ENCODE measurements at regions not wholly inside any gene's neighbourhood (a gene's known extent, or its start where the extent isn't known, plus 50 kb on each side); places are given as distances from the start of the nearest gene placed in this dataset.

- no peak overlapping the region for H3K27ac ChIP-seq (ENCODE audit: low read length)
- no peaks in the 10 kb centered on the region for H3K36me3 ChIP-seq (ENCODE audit: control insufficient read depth in 1 of 2, insufficient read depth in 2 of 2, low read length in 2 of 2)
- H3K9me3 ChIP-seq (ENCODE audit: control insufficient read depth in 1 of 2, low read length in 2 of 2), result no peaks in the 10 kb centered on the region
- no peaks in the 10 kb centered on the region for H3K4me1 ChIP-seq (ENCODE audit: control insufficient read depth in 1 of 2, insufficient read depth in 2 of 2, low read length in 2 of 2)
- no peak overlapping the region for H3K4me3 ChIP-seq (ENCODE audit: low read depth in 1 of 2, low read length in 2 of 2)
- no peaks in the 10 kb centered on the region for H3K27me3 ChIP-seq (ENCODE audit: low read depth, low read length)
Observed at GRCh38 chr2:60303680-60304079, 249.8 kb downstream of the BCL11A start.

- H3K9me3 ChIP-seq (ENCODE audit: control insufficient read depth in 1 of 2, low read length in 2 of 2), result no peaks in the 10 kb centered on the region
- no peaks in the 10 kb centered on the region for H3K36me3 ChIP-seq (ENCODE audit: control insufficient read depth in 1 of 2, insufficient read depth in 2 of 2, low read length in 2 of 2)
- H3K4me1 ChIP-seq (ENCODE audit: control insufficient read depth in 1 of 2, insufficient read depth in 2 of 2, low read length in 2 of 2), result no peaks in the 10 kb centered on the region
- H3K27ac ChIP-seq (ENCODE audit: low read length), result no peak overlapping the region
- no peak overlapping the region for H3K4me3 ChIP-seq (ENCODE audit: low read depth in 1 of 2, low read length in 2 of 2)
- no peaks in the 10 kb centered on the region for H3K27me3 ChIP-seq (ENCODE audit: low read depth, low read length)
Observed at GRCh38 chr2:60302377-60303126, 250.9 kb downstream of the BCL11A start.

- H3K4me1 ChIP-seq (ENCODE audit: control insufficient read depth in 1 of 2, insufficient read depth in 2 of 2, low read length in 2 of 2), result no peaks in the 10 kb centered on the region
- no peak overlapping the region for H3K27ac ChIP-seq (ENCODE audit: low read length)
- H3K27me3 ChIP-seq (ENCODE audit: low read depth, low read length), result no peaks in the 10 kb centered on the region
- H3K4me3 ChIP-seq (ENCODE audit: low read depth in 1 of 2, low read length in 2 of 2), result no peak overlapping the region
- H3K36me3 ChIP-seq (ENCODE audit: control insufficient read depth in 1 of 2, insufficient read depth in 2 of 2, low read length in 2 of 2), result no peaks in the 10 kb centered on the region
- no peaks in the 10 kb centered on the region for H3K9me3 ChIP-seq (ENCODE audit: control insufficient read depth in 1 of 2, low read length in 2 of 2)
Observed at GRCh38 chr2:60301726-60302125, 251.7 kb downstream of the BCL11A start.

- Histone ChIP-seq H3K4me1 (ENCODE audit: control insufficient read depth in 1 of 2, insufficient read depth in 2 of 2, low read length in 2 of 2) (no peaks in the 10 kb centered on the region), H3K27me3 (ENCODE audit: low read depth, low read length) (no peaks in the 10 kb centered on the region), H3K9me3 (ENCODE audit: control insufficient read depth in 1 of 2, low read length in 2 of 2) (no peaks in the 10 kb centered on the region), H3K27ac (ENCODE audit: low read length) (no peak overlapping the region), H3K4me3 (ENCODE audit: low read depth in 1 of 2, low read length in 2 of 2) (no peak overlapping the region), H3K36me3 (ENCODE audit: control insufficient read depth in 1 of 2, insufficient read depth in 2 of 2, low read length in 2 of 2) (no peaks in the 10 kb centered on the region)
Observed at GRCh38 chr2:60299179-60299578, 254.3 kb downstream of the BCL11A start.

- H3K27ac ChIP-seq (ENCODE audit: low read length), result no peak overlapping the region
- H3K4me1 ChIP-seq (ENCODE audit: control insufficient read depth in 1 of 2, insufficient read depth in 2 of 2, low read length in 2 of 2), result no peaks in the 10 kb centered on the region
- H3K4me3 ChIP-seq (ENCODE audit: low read depth in 1 of 2, low read length in 2 of 2), result no peak overlapping the region
Observed at GRCh38 chr2:60298006-60298696, 255.3 kb downstream of the BCL11A start.

GRCh38 chr2:60297296-60298005 is 256.0 kb downstream of the BCL11A start:
- Histone ChIP-seq H3K27me3 (ENCODE audit: low read depth, low read length) (no peaks in the 10 kb centered on the region), H3K4me3 (ENCODE audit: low read depth in 1 of 2, low read length in 2 of 2) (no peak overlapping the region), H3K4me1 (ENCODE audit: control insufficient read depth in 1 of 2, insufficient read depth in 2 of 2, low read length in 2 of 2) (no peaks in the 10 kb centered on the region), H3K27ac (ENCODE audit: low read length) (no peak overlapping the region), H3K9me3 (ENCODE audit: control insufficient read depth in 1 of 2, low read length in 2 of 2) (no peaks in the 10 kb centered on the region), H3K36me3 (ENCODE audit: control insufficient read depth in 1 of 2, insufficient read depth in 2 of 2, low read length in 2 of 2) (no peaks in the 10 kb centered on the region)

More at GRCh38 chr2:60298006-60298696, 255.3 kb downstream of the BCL11A start:
- Histone ChIP-seq H3K27me3 (ENCODE audit: low read depth, low read length) (no peaks in the 10 kb centered on the region), H3K36me3 (ENCODE audit: control insufficient read depth in 1 of 2, insufficient read depth in 2 of 2, low read length in 2 of 2) (no peaks in the 10 kb centered on the region), H3K9me3 (ENCODE audit: control insufficient read depth in 1 of 2, low read length in 2 of 2) (no peaks in the 10 kb centered on the region)

- Histone ChIP-seq H3K4me1 (ENCODE audit: control insufficient read depth in 1 of 2, insufficient read depth in 2 of 2, low read length in 2 of 2) (no peaks in the 10 kb centered on the region), H3K36me3 (ENCODE audit: control insufficient read depth in 1 of 2, insufficient read depth in 2 of 2, low read length in 2 of 2) (no peaks in the 10 kb centered on the region), H3K27ac (ENCODE audit: low read length) (no peak overlapping the region), H3K4me3 (ENCODE audit: low read depth in 1 of 2, low read length in 2 of 2) (no peak overlapping the region), H3K27me3 (ENCODE audit: low read depth, low read length) (no peaks in the 10 kb centered on the region), H3K9me3 (ENCODE audit: control insufficient read depth in 1 of 2, low read length in 2 of 2) (no peaks in the 10 kb centered on the region)
Observed at GRCh38 chr2:60296219-60296955, 257.1 kb downstream of the BCL11A start.

GRCh38 chr2:60295636-60295962 is 257.9 kb downstream of the BCL11A start:
- Histone ChIP-seq H3K4me3 (ENCODE audit: low read depth in 1 of 2, low read length in 2 of 2) (no peak overlapping the region), H3K27me3 (ENCODE audit: low read depth, low read length) (no peaks in the 10 kb centered on the region), H3K4me1 (ENCODE audit: control insufficient read depth in 1 of 2, insufficient read depth in 2 of 2, low read length in 2 of 2) (no peaks in the 10 kb centered on the region), H3K9me3 (ENCODE audit: control insufficient read depth in 1 of 2, low read length in 2 of 2) (no peaks in the 10 kb centered on the region), H3K36me3 (ENCODE audit: control insufficient read depth in 1 of 2, insufficient read depth in 2 of 2, low read length in 2 of 2) (no peaks in the 10 kb centered on the region), H3K27ac (ENCODE audit: low read length) (no peak overlapping the region)

GRCh38 chr2:60294901-60295635 is 258.4 kb downstream of the BCL11A start:
- H3K27ac ChIP-seq (ENCODE audit: low read length), result no peak overlapping the region
- no peaks in the 10 kb centered on the region for H3K9me3 ChIP-seq (ENCODE audit: control insufficient read depth in 1 of 2, low read length in 2 of 2)
- H3K4me1 ChIP-seq (ENCODE audit: control insufficient read depth in 1 of 2, insufficient read depth in 2 of 2, low read length in 2 of 2), result no peaks in the 10 kb centered on the region
- H3K4me3 ChIP-seq (ENCODE audit: low read depth in 1 of 2, low read length in 2 of 2), result no peak overlapping the region
- no peaks in the 10 kb centered on the region for H3K36me3 ChIP-seq (ENCODE audit: control insufficient read depth in 1 of 2, insufficient read depth in 2 of 2, low read length in 2 of 2)
- no peaks in the 10 kb centered on the region for H3K27me3 ChIP-seq (ENCODE audit: low read depth, low read length)

GRCh38 chr2:60292242-60292641 is 261.2 kb downstream of the BCL11A start:
- Histone ChIP-seq H3K9me3 (ENCODE audit: control insufficient read depth in 1 of 2, low read length in 2 of 2) (no peaks in the 10 kb centered on the region), H3K27me3 (ENCODE audit: low read depth, low read length) (no peaks in the 10 kb centered on the region), H3K4me3 (ENCODE audit: low read depth in 1 of 2, low read length in 2 of 2) (no peak overlapping the region), H3K36me3 (ENCODE audit: control insufficient read depth in 1 of 2, insufficient read depth in 2 of 2, low read length in 2 of 2) (no peaks in the 10 kb centered on the region), H3K27ac (ENCODE audit: low read length) (no peak overlapping the region), H3K4me1 (ENCODE audit: control insufficient read depth in 1 of 2, insufficient read depth in 2 of 2, low read length in 2 of 2) (no peaks in the 10 kb centered on the region)
